ENCODE measurements at regions not wholly inside any gene's neighbourhood (a gene's known extent, or its start where the extent isn't known, plus 50 kb on each side); places are given as distances from the start of the nearest gene placed in this dataset.

GRCh38 chr1:73886716-73887115 lies 311.3 kb downstream of the LRRIQ3 start:
- 90 to 100% methylated on average over 2 of the region's 2 CpGs for WGBS, 2 experiments (ENCODE audit: insufficient coverage in 1 of 2, insufficient read length in 1 of 2)
- Histone ChIP-seq H3K4me3 (ENCODE audit: low read length) (no peak overlapping the region), H3K4me1 (ENCODE audit: control insufficient read depth, insufficient read depth, low read length) (no peaks in the 10 kb centered on the region), H3K27ac (ENCODE audit: low read depth, low read length) (no peak overlapping the region), H3K27me3 (ENCODE audit: control insufficient read depth, insufficient read depth, low read length, poor library complexity, severe bottlenecking) (no peaks in the 10 kb centered on the region), H3K9ac (ENCODE audit: extremely low read depth, low read length, poor library complexity, severe bottlenecking) (no peak overlapping the region), H3K36me3 (ENCODE audit: control insufficient read depth, insufficient read depth, low read length) (no peaks in the 10 kb centered on the region), H3K9me3 (ENCODE audit: control insufficient read depth, low read length) (no peaks in the 10 kb centered on the region)
- no peaks in the 10 kb centered on the region for H3K27me3 Mint-ChIP-seq (ENCODE audit: insufficient read depth)
- no peak for TF ChIP-seq CTCF (conservative IDR thresholded peaks at IDR 0.05)
- no peak overlapping the region for H3K27ac Mint-ChIP-seq
- peaks cover 3% of the 10 kb centered on the region for H3K4me1 Mint-ChIP-seq
- no peak overlapping the region for H3K4me3 Mint-ChIP-seq
- no peak for DNase-seq
- no peaks in the 10 kb centered on the region for H3K9me3 Mint-ChIP-seq
- H3K36me3 Mint-ChIP-seq (ENCODE audit: low read depth), result no peaks in the 10 kb centered on the region

GRCh38 chr1:73874806-73875205 lies 323.2 kb downstream of the LRRIQ3 start:
- no peak overlapping the region for H3K27ac Mint-ChIP-seq
- TF ChIP-seq CTCF (conservative IDR thresholded peaks at IDR 0.05), result no peak
- no peaks in the 10 kb centered on the region for H3K36me3 Mint-ChIP-seq (ENCODE audit: low read depth)
- H3K4me3 Mint-ChIP-seq, result no peak overlapping the region
- Histone ChIP-seq H3K4me1 (ENCODE audit: control insufficient read depth, insufficient read depth, low read length) (no peaks in the 10 kb centered on the region), H3K27me3 (ENCODE audit: control insufficient read depth, insufficient read depth, low read length, poor library complexity, severe bottlenecking) (no peaks in the 10 kb centered on the region), H3K27ac (ENCODE audit: low read depth, low read length) (no peak overlapping the region), H3K4me3 (ENCODE audit: low read length) (no peak overlapping the region), H3K36me3 (ENCODE audit: control insufficient read depth, insufficient read depth, low read length) (no peaks in the 10 kb centered on the region), H3K9ac (ENCODE audit: extremely low read depth, low read length, poor library complexity, severe bottlenecking) (no peak overlapping the region), H3K9me3 (ENCODE audit: control insufficient read depth, low read length) (no peaks in the 10 kb centered on the region)
- DNase-seq, result no peak
- no peaks in the 10 kb centered on the region for H3K9me3 Mint-ChIP-seq
- no peaks in the 10 kb centered on the region for H3K27me3 Mint-ChIP-seq (ENCODE audit: insufficient read depth)
- WGBS, 2 experiments (ENCODE audit: insufficient coverage in 1 of 2, insufficient read length in 1 of 2), result 90 to 100% methylated on average over 1 of the region's 1 CpG
- peaks cover 5% of the 10 kb centered on the region for H3K4me1 Mint-ChIP-seq

- Histone ChIP-seq H3K9me3 (ENCODE audit: control insufficient read depth, low read length) (no peaks in the 10 kb centered on the region), H3K36me3 (ENCODE audit: control insufficient read depth, insufficient read depth, low read length) (no peaks in the 10 kb centered on the region), H3K27ac (ENCODE audit: low read depth, low read length) (no peak overlapping the region), H3K4me1 (ENCODE audit: control insufficient read depth, insufficient read depth, low read length) (peaks cover 4% of the 10 kb centered on the region), H3K27me3 (ENCODE audit: control insufficient read depth, insufficient read depth, low read length, poor library complexity, severe bottlenecking) (no peaks in the 10 kb centered on the region), H3K9ac (ENCODE audit: extremely low read depth, low read length, poor library complexity, severe bottlenecking) (no peak overlapping the region), H3K4me3 (ENCODE audit: low read length) (no peak overlapping the region)
- no peak for DNase-seq
- TF ChIP-seq CTCF (conservative IDR thresholded peaks at IDR 0.05), result no peak
- H3K9me3 Mint-ChIP-seq, result peaks cover 4% of the 10 kb centered on the region
- no peaks in the 10 kb centered on the region for H3K36me3 Mint-ChIP-seq (ENCODE audit: low read depth)
- H3K27ac Mint-ChIP-seq, result no peak overlapping the region
- H3K4me3 Mint-ChIP-seq, result no peak overlapping the region
- peaks cover 7% of the 10 kb centered on the region for H3K4me1 Mint-ChIP-seq
- H3K27me3 Mint-ChIP-seq (ENCODE audit: insufficient read depth), result peaks cover 23% of the 10 kb centered on the region
- WGBS, 2 experiments (ENCODE audit: insufficient coverage in 1 of 2, insufficient read length in 1 of 2), result 90 to 100% methylated on average over 2 of the region's 2 CpGs
Observed at GRCh38 chr1:73868810-73869336, 329.1 kb downstream of the LRRIQ3 start.

All from endodermal cell (in vitro differentiated cells).